ENCODE measurements at regions not wholly inside any gene's neighbourhood (a gene's known extent, or its start where the extent isn't known, plus 50 kb on each side); places are given as distances from the start of the nearest gene placed in this dataset.

DNA sequence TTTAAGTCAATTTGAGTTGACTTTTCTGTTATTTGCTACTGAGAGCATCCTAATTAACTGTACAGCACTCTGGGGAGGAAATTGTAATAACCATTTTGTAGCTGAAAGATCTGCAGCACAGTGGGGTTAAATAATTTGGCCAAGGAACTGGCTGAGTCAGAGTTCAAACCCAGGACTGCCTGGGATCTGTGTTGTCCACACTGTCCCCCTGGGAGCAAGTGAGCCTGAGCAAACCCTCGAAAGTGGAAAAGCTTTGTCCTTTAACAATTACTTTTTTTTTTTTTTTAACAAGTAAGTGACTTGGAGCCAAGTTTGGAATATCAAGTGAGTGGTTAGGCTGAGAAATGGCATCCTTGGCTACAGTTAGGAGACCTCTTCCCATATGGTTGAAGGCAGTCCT is 247.2 kb upstream of the CCDC196 start:
- H3K9me3 ChIP-seq = no peaks in the 10 kb centered on the region
- H3K4me3 ChIP-seq = no peak overlapping the region
- no peak for DNase-seq
- TF ChIP-seq, protein P1, sequence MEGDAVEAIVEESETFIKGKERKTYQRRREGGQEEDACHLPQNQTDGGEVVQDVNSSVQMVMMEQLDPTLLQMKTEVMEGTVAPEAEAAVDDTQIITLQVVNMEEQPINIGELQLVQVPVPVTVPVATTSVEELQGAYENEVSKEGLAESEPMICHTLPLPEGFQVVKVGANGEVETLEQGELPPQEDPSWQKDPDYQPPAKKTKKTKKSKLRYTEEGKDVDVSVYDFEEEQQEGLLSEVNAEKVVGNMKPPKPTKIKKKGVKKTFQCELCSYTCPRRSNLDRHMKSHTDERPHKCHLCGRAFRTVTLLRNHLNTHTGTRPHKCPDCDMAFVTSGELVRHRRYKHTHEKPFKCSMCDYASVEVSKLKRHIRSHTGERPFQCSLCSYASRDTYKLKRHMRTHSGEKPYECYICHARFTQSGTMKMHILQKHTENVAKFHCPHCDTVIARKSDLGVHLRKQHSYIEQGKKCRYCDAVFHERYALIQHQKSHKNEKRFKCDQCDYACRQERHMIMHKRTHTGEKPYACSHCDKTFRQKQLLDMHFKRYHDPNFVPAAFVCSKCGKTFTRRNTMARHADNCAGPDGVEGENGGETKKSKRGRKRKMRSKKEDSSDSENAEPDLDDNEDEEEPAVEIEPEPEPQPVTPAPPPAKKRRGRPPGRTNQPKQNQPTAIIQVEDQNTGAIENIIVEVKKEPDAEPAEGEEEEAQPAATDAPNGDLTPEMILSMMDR (IDR thresholded peaks at IDR 0.05) = no peak
- TF ChIP-seq POLR2A (IDR thresholded peaks at IDR 0.05) = no peak
- H3K36me3 ChIP-seq = no peaks in the 10 kb centered on the region
- H3K27me3 ChIP-seq = no peaks in the 10 kb centered on the region
- H3K4me1 ChIP-seq = no peaks in the 10 kb centered on the region
- no peak overlapping the region for H3K27ac ChIP-seq

- Histone ChIP-seq H3K4me3 (no peak overlapping the region), H3K27me3 (no peaks in the 10 kb centered on the region), H3K27ac (no peak overlapping the region), H3K36me3 (no peaks in the 10 kb centered on the region), H3K4me1 (no peaks in the 10 kb centered on the region), H3K9me3 (no peaks in the 10 kb centered on the region)
- no peak for TF ChIP-seq POLR2A (IDR thresholded peaks at IDR 0.05)
- TF ChIP-seq, protein P1 (IDR thresholded peaks at IDR 0.05) = no peak
- DNase-seq = no peak
Measured at GRCh38 chr14:66239589-66239988, 246.6 kb upstream of the CCDC196 start.

- H3K36me3 ChIP-seq = no peaks in the 10 kb centered on the region
- no peaks in the 10 kb centered on the region for H3K4me1 ChIP-seq
- no peak for TF ChIP-seq POLR2A (IDR thresholded peaks at IDR 0.05)
- TF ChIP-seq, protein P1 (IDR thresholded peaks at IDR 0.05) = no peak
- no peak overlapping the region for H3K27ac ChIP-seq
- H3K9me3 ChIP-seq = no peaks in the 10 kb centered on the region
- no peaks in the 10 kb centered on the region for H3K27me3 ChIP-seq
- no peak for DNase-seq
- no peak overlapping the region for H3K4me3 ChIP-seq
Measured at GRCh38 chr14:66240105-66240504, 246.1 kb upstream of the CCDC196 start.

DNA sequence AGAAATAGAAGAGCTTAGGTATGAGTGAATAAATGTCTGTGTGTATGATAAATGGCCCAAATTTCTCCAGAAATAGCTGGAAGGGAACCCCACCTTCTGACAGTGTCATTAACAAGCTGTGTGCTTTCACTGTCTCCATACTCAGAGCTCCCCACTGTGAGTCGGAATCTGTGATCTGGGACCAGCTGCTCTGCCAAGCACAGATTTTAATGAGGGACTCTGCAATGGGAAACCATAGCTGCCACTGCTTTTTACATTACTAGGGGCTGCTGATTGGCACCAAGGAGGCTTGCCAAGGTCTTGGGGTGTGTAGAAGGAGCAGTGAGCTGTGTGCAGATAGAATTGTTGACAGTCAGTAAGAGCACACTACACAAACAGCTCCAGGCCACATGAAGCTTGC is 244.2 kb upstream of the CCDC196 start:
- TF ChIP-seq, protein P1 (IDR thresholded peaks at IDR 0.05) = no peak
- no peak for TF ChIP-seq POLR2A (IDR thresholded peaks at IDR 0.05)

GRCh38 chr14:66244834-66245233 is 241.3 kb upstream of the CCDC196 start:
- no peak for DNase-seq
- Histone ChIP-seq H3K9me3 (no peaks in the 10 kb centered on the region), H3K27ac (no peak overlapping the region), H3K27me3 (no peaks in the 10 kb centered on the region), H3K4me3 (no peak overlapping the region), H3K4me1 (no peaks in the 10 kb centered on the region), H3K36me3 (no peaks in the 10 kb centered on the region)
- no peak for TF ChIP-seq POLR2A (IDR thresholded peaks at IDR 0.05)
- TF ChIP-seq, protein P1 (IDR thresholded peaks at IDR 0.05) = no peak

More for the DNA sequence above, 244.2 kb upstream of the CCDC196 start:
- H3K4me3 ChIP-seq = no peak overlapping the region
- H3K27me3 ChIP-seq = no peaks in the 10 kb centered on the region
- H3K36me3 ChIP-seq = no peaks in the 10 kb centered on the region
- DNase-seq = no peak
- no peaks in the 10 kb centered on the region for H3K9me3 ChIP-seq
- no peaks in the 10 kb centered on the region for H3K4me1 ChIP-seq
- H3K27ac ChIP-seq = no peak overlapping the region

DNA sequence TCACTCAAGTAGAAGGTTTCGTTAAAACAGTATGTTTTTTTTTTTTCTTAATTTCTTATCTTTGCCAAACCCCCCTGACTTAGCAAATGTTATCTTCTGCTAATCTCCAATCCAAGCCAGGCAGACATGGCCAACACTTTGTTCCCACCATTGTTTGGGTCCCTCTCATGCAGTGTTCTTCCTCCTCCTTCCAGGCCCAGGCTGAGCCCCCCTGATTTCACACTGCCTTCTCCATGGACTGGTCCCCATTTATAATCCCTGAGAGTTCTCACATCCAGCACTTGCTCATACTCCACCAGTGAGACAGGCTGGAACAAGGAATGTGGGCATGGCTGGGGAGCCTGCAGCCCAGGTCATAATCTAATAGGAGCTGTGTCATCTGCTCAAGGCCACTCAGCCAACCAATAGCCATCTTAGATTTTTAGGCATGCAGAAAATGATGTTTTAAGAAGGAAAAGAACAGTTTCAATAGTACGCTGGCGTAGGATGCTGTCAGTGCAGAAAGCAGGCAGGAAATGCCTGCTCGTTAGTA is 238.4 kb upstream of the CCDC196 start:
- no peaks in the 10 kb centered on the region for H3K4me1 ChIP-seq
- no peaks in the 10 kb centered on the region for H3K27me3 ChIP-seq
- DNase-seq = no peak
- H3K36me3 ChIP-seq = no peaks in the 10 kb centered on the region
- H3K4me3 ChIP-seq = no peak overlapping the region
- H3K27ac ChIP-seq = no peak overlapping the region
- no peaks in the 10 kb centered on the region for H3K9me3 ChIP-seq
- no peak for TF ChIP-seq POLR2A (IDR thresholded peaks at IDR 0.05)
- TF ChIP-seq, protein P1 (IDR thresholded peaks at IDR 0.05) = no peak

Data from Peyer's patch (tissue), 4 donors.